Activated T-cell treated with anti-CD3 and anti-CD28 coated beads, Interleukin-2, amount 50 U/mL, for 4 hours (primary cell): ENCODE measurements at regions not wholly inside any gene's neighbourhood (a gene's known extent, or its start where the extent isn't known, plus 50 kb on each side); places are given as distances from the start of the nearest gene placed in this dataset.

Source experiments
- ATAC-seq, 2 donors: fragments of 200-7000 bp; cut with Tn5 transposase; one replicate each; pipeline ENCODE4 v1.10.0; 2021
- DNase-seq: peaks from one replicate; pipeline ENCODE4 v3.0.0-alpha.2; 2020
- H3K27me3 Mint-ChIP-seq: one replicate; pipeline ENCODE4 v1.8.0; 2021; ENCODE audit warnings: low read depth, mixed read lengths
- H3K36me3 Mint-ChIP-seq: one replicate; pipeline ENCODE4 v1.8.0; 2022; ENCODE audit warnings: mixed read lengths; ENCODE audit not compliant: insufficient read depth
- H3K4me1 Mint-ChIP-seq: one replicate; pipeline ENCODE4 v1.8.0; 2021; ENCODE audit warnings: low read depth, mixed read lengths
- H3K4me3 Mint-ChIP-seq: one replicate; pipeline ENCODE4 v1.8.0; 2021; ENCODE audit warnings: mild to moderate bottlenecking, moderate library complexity, mixed read lengths
- H3K9me3 Mint-ChIP-seq: one replicate; pipeline ENCODE4 v1.8.0; 2021; ENCODE audit warnings: mixed read lengths

DNA sequence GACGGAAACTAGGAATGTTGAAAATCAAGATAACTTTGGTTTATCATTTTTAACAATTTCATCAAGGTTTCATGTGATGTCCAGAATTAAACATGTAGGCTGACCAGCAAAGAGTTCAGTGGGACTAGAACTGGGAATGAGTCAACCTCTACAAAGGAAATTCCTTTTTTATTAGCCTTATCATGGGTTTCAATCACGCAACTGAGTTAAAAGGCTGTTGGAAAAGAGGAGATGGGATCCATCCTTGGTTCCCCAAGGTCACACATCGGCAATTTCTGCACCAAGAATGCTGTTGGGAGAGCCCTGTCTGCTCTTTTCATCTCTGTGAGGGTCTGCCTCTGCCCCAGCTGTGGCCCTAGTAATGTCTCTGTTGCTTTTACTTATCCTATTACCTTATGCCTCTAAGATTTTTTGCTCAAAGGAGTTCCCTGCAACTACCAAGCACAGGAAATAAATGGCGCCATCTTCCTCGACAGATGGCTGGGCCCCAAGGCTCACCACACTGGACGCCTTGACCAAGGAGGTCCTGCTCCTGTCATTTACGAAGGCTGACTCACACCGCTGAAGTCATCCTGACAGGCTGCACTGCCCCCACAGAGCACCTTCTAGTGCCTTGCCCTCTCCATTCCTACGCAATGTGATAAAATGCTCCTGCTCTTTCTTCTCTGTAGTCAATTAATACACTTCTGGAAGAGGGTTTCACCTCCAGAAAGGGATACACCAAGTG is 367.4 kb downstream of the GXYLT1 start:
- H3K4me3 Mint-ChIP-seq: no peak overlapping the region
- no peaks in the 10 kb centered on the region for H3K4me1 Mint-ChIP-seq
- ATAC-seq: no peak
- DNase-seq: no peak
- H3K27me3 Mint-ChIP-seq: no peaks in the 10 kb centered on the region
- H3K36me3 Mint-ChIP-seq: no peaks in the 10 kb centered on the region
- H3K9me3 Mint-ChIP-seq: no peaks in the 10 kb centered on the region

DNA sequence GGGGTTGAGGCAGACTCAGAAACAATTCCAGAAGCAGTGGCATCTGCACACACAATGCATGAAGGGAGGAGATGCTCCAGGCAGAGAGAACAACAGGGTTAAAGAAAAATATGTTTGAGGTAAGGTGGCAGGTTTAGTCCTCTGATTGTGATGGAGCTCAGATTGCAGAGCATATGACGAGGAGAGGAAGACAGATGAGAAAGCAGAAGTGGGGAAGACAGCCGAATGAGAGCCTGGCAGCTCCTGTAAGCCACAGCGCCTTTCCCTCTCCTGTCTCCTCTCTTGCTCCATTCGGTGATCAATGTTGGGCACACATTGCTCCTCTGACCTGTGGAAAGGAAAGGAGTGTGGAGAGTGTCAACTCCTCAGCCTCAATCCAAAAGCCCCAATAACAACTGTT is 372.2 kb downstream of the GXYLT1 start:
- H3K36me3 Mint-ChIP-seq: no peaks in the 10 kb centered on the region
- no peaks in the 10 kb centered on the region for H3K4me1 Mint-ChIP-seq
- ATAC-seq (no peak), DNase-seq (no peak)
- no peaks in the 10 kb centered on the region for H3K27me3 Mint-ChIP-seq
- H3K4me3 Mint-ChIP-seq: no peak overlapping the region
- H3K9me3 Mint-ChIP-seq: no peaks in the 10 kb centered on the region

DNA sequence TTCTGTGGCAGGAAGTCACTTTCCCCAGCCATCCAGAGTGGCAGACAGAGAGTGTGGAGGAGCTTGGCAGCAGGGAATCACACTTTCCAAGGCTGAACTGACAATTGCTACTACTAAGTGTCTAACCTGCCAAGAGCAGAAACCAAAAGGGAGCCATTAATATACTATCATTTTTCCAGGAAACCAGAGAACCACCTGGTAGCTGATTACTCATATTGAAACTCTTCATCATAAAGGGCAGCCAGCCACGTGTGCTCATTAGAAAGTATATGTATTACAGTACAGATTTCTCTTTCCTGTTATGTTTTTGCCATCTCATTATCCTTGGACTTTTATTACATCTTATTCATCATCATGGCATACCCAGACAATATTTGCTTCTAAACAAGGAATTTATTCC is 374.9 kb downstream of the GXYLT1 start:
- ATAC-seq (peak in 1 of 2 donors; percentile 35), DNase-seq (no peak)
- Mint-ChIP-seq H3K4me3 (no peak overlapping the region), H3K4me1 (no peaks in the 10 kb centered on the region), H3K36me3 (no peaks in the 10 kb centered on the region), H3K27me3 (no peaks in the 10 kb centered on the region), H3K9me3 (no peaks in the 10 kb centered on the region)

DNA sequence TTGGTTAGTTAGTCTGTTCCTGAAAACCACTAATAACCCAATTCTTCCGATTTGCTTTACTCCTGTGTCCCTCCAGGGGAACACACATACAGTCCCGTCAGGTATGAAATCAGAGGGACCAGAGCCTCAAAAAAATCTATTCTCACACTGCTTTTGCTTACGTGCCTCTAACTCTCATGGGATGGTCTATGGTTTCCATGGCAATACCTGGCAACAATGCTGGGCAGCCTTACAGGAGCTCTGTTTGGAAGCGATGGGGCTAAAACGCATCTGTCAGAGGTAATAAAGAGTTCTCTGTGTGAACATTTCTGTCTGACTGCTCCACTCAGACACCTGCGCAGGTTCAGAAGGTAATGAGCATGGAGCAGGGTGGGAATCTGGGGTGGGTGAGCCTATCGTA is 376.2 kb downstream of the GXYLT1 start:
- DNase-seq (no peak), ATAC-seq (no peak)
- Mint-ChIP-seq H3K36me3 (no peaks in the 10 kb centered on the region), H3K4me3 (no peak overlapping the region), H3K27me3 (no peaks in the 10 kb centered on the region), H3K4me1 (no peaks in the 10 kb centered on the region), H3K9me3 (no peaks in the 10 kb centered on the region)

DNA sequence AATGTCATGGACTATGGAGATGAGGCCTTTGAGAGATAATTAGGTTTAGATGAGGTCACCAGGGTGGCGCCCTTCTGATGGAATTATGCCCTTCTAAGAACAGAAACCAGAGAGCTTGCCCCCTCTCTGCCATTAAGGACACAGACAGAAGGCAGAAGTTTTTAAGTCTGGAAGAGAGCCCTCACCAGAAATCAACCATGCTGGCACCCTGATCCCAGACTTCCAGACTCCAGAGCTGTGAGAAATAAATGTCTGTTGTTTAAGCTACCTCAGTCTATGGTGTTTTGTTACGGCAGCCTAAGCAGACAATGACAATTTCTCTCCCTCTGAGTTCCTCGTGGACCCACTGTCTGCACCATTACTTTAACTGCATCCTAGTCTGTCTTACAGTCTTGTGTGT is 382.0 kb downstream of the GXYLT1 start:
- no peak for DNase-seq
- Mint-ChIP-seq H3K36me3 (no peaks in the 10 kb centered on the region), H3K4me3 (no peak overlapping the region), H3K4me1 (no peaks in the 10 kb centered on the region), H3K27me3 (no peaks in the 10 kb centered on the region), H3K9me3 (peaks cover 5% of the 10 kb centered on the region)
- ATAC-seq: no peak

DNA sequence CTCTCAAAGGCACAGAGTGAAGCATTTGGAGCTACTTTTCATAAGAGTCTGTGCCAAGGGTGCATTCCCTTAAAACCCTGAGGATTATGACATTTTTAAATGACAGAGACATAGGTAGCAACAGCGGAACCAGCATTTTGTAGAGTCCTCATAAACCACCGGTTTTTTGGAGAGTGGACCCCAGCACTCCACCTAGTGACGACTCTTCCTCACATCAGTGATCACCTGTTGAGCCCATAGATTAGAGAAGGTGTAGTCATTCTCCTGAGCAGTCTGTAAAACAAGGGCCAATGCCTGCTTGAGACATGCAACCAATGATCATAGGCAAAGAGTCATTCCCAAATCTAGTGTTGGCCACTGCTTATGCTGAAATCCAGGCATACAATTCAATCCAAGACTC is 399.1 kb downstream of the GXYLT1 start:
- Mint-ChIP-seq H3K4me3 (no peak overlapping the region), H3K9me3 (peaks cover 4% of the 10 kb centered on the region), H3K36me3 (no peaks in the 10 kb centered on the region), H3K4me1 (no peaks in the 10 kb centered on the region), H3K27me3 (no peaks in the 10 kb centered on the region)
- DNase-seq (no peak), ATAC-seq (no peak)

DNA sequence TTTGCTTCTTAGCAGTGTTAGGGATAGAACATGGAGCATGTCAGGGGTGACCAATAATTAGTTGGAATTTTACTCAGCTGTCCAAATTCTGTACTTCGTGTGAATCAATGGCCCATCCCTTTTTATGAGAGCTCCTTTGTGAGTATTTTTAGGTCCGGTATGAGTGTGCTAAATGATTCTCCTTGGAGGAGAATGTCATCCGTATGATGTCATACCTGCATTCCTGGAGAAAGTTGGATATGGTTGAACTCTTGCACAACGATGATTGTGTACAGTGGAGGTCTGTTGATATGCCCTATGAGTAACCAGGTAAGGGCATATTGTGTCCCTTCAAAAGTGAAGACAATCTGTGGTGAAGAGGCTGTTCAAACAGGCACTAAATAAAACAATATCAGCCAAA is 400.8 kb downstream of the GXYLT1 start:
- Mint-ChIP-seq H3K9me3 (no peaks in the 10 kb centered on the region), H3K4me3 (no peak overlapping the region), H3K4me1 (no peaks in the 10 kb centered on the region), H3K27me3 (no peaks in the 10 kb centered on the region), H3K36me3 (no peaks in the 10 kb centered on the region)
- no peak for ATAC-seq
- no peak for DNase-seq

DNA sequence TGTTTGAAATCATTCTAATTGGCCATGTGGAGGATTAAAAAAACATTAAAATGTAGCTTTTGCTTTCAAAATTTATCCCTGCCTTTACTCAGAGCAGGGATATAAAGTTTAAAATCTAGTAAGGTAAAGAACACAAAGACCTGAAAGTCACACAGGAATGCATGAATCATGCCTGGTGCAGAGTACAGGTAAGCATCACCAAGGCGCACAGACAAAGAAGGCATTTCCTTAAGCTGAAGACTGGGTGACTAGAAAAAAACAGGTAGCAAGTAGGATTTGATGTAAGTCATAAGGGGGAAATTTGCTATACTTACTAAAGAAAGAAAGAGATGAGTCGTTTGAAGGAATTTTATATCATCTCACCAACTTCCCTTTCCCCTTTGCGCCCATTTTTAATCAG is 405.6 kb downstream of the GXYLT1 start:
- Mint-ChIP-seq H3K36me3 (no peaks in the 10 kb centered on the region), H3K4me3 (no peak overlapping the region), H3K4me1 (no peaks in the 10 kb centered on the region), H3K27me3 (no peaks in the 10 kb centered on the region), H3K9me3 (no peaks in the 10 kb centered on the region)
- no peak for ATAC-seq
- no peak for DNase-seq

DNA sequence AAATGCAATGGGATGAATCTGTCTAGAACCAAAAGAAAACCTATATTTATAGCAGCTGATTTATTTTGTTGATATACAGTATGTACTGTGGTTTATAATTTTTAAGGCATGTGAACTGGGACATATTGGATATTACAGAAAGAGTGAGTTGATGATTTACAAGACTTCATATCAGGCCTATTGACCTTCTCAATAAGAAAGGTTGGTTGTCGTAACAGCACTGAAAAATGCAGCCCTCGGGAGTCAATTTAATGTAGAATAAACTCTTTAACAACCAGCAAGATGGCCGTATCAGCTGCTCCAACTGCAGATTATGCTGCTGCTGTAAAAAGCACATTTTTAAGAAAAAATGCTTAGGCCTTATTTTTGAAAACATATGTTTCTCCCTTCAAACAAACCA is 407.3 kb downstream of the GXYLT1 start:
- H3K27me3 Mint-ChIP-seq: no peaks in the 10 kb centered on the region
- DNase-seq (no peak), ATAC-seq (no peak)
- no peaks in the 10 kb centered on the region for H3K36me3 Mint-ChIP-seq
- no peaks in the 10 kb centered on the region for H3K9me3 Mint-ChIP-seq
- no peaks in the 10 kb centered on the region for H3K4me1 Mint-ChIP-seq
- H3K4me3 Mint-ChIP-seq: no peak overlapping the region

DNA sequence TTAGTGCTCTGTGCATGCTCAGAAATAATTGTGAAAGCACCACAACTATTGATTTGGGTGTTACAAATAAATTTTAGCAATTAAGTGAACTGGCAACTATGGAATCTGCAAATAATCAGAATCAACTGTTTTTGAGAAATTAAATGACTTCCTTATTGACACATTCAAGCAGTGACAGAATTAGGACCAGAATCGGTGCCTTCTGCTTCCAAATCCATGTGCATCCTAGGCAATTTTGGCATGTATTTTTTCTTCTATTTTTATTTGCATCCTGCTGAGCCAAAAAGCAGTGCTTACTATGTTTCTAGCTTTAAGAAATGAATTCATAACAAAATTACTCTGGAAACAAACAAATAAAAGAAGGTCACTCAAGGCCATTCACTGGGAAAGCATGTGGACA is 408.2 kb downstream of the GXYLT1 start:
- no peaks in the 10 kb centered on the region for H3K4me1 Mint-ChIP-seq
- ATAC-seq (no peak), DNase-seq (no peak)
- H3K9me3 Mint-ChIP-seq: no peaks in the 10 kb centered on the region
- H3K4me3 Mint-ChIP-seq: no peak overlapping the region
- H3K36me3 Mint-ChIP-seq: no peaks in the 10 kb centered on the region
- no peaks in the 10 kb centered on the region for H3K27me3 Mint-ChIP-seq

DNA sequence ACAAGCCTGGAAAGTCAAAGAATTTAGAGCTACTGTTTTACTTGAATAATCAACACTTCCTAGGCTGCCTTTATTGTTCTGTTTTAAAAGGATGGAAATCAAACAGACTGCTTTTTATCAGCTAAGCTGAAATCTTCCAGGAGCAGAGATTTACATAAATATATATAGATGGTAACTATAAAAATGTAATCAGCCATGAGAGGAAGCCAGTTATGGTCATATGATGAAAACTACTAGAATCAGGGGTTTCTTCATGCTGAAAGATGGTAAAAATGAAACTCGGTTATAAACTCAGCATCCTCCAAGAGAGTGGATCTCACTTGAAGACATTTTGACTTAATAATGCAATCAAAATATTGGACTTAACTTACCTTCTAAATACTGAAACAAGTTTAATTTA is 413.0 kb downstream of the GXYLT1 start:
- no peaks in the 10 kb centered on the region for H3K36me3 Mint-ChIP-seq
- DNase-seq (no peak), ATAC-seq (no peak)
- H3K4me1 Mint-ChIP-seq: no peaks in the 10 kb centered on the region
- H3K4me3 Mint-ChIP-seq: no peak overlapping the region
- no peaks in the 10 kb centered on the region for H3K27me3 Mint-ChIP-seq
- no peaks in the 10 kb centered on the region for H3K9me3 Mint-ChIP-seq

DNA sequence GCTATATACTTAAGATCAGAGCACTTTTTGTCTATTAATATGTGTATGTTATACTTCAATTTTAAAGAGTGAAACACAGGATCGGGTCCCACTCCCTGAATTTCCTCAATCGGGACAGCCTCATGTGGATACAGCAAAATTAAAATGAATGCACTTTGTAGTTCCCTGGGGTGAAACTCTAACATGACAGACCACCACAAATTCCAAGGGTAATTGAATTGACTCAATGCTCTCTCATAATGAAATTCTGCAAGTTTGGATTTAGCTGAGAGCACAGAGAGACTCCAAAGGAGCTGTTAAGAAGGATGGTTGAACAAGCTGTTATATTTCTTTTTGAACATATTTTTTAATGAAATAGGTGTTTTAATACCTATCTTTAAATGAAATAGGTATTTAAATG is 413.6 kb downstream of the GXYLT1 start:
- no peaks in the 10 kb centered on the region for H3K36me3 Mint-ChIP-seq
- H3K9me3 Mint-ChIP-seq: no peaks in the 10 kb centered on the region
- H3K4me3 Mint-ChIP-seq: no peak overlapping the region
- no peaks in the 10 kb centered on the region for H3K4me1 Mint-ChIP-seq
- DNase-seq (no peak), ATAC-seq (no peak)
- no peaks in the 10 kb centered on the region for H3K27me3 Mint-ChIP-seq

DNA sequence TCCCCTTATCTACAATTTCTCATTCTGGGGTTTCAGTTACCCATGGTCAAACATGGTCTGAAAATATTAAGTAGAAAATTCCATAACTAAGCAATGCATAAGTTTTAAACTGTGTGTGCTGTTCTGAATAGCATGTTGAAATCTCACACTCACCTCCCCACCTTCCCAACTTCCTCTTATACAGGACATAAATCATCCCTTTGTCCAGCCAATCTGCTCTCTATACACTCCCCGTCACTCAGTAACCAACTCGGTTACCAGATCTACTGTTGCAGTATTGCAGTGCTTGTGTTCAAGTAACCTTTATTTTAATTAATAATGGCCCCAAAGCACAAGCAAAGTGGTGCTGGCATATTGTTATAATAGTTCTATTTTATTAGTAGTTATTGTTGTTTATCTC is 420.5 kb downstream of the GXYLT1 start:
- H3K9me3 Mint-ChIP-seq: peaks cover 4% of the 10 kb centered on the region
- ATAC-seq (no peak), DNase-seq (no peak)
- no peak overlapping the region for H3K4me3 Mint-ChIP-seq
- no peaks in the 10 kb centered on the region for H3K36me3 Mint-ChIP-seq
- no peaks in the 10 kb centered on the region for H3K4me1 Mint-ChIP-seq
- H3K27me3 Mint-ChIP-seq: no peaks in the 10 kb centered on the region

DNA sequence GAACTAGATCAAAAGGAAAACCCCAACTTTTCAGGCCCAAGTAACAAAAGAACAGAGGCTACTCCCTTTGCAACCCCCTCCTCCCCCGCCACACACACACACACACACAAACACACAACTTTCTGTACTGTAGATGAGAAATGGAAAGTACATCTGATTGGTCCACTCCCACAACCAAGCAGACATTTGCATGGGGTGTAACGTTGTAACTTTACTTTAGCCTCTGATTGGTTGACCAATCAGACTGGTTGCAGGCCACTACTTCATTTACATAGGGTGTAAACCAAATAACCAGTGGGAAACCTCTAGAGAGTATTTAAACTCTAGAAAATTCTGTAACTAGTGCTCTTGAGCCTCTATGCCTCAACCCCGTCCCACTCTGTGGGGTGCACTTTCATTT is 425.5 kb downstream of the GXYLT1 start:
- Mint-ChIP-seq H3K27me3 (no peaks in the 10 kb centered on the region), H3K36me3 (no peaks in the 10 kb centered on the region), H3K4me3 (no peak overlapping the region), H3K9me3 (peaks cover 4% of the 10 kb centered on the region), H3K4me1 (no peaks in the 10 kb centered on the region)
- ATAC-seq (no peak), DNase-seq (no peak)

DNA sequence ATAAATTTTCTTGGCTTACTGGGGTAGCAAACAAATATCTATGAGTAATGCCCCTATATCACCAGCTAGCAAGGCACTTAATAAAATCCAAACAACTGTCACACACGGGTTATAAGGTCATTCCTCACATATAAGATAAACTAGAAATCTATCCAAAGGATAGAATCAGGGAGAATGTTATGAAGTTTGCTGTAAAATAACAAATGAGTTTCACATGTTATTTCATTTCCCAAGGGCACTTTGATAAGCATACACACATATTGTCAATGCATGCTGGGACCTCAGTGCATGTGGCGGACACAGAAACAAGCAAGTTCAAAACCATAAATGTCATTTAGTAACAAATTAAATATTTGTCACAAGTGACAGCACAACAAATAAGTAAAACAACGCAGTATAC is 429.4 kb downstream of the GXYLT1 start:
- Mint-ChIP-seq H3K4me1 (no peaks in the 10 kb centered on the region), H3K36me3 (no peaks in the 10 kb centered on the region), H3K27me3 (no peaks in the 10 kb centered on the region), H3K4me3 (no peak overlapping the region), H3K9me3 (no peaks in the 10 kb centered on the region)
- no peak for DNase-seq
- ATAC-seq: no peak
